HG02852 (cell line): ENCODE measurements at regions not wholly inside any gene's neighbourhood (a gene's known extent, or its start where the extent isn't known, plus 50 kb on each side); places are given as distances from the start of the nearest gene placed in this dataset.

Experiments
- ATAC-seq: cut with Tn5 transposase; IDR thresholded peaks from one replicate; pipeline ENCODE4 v1.9.1; 2021; ENCODE audit warnings: mild to moderate bottlenecking, moderate library complexity; ENCODE audit not compliant: unreplicated experiment

DNA sequence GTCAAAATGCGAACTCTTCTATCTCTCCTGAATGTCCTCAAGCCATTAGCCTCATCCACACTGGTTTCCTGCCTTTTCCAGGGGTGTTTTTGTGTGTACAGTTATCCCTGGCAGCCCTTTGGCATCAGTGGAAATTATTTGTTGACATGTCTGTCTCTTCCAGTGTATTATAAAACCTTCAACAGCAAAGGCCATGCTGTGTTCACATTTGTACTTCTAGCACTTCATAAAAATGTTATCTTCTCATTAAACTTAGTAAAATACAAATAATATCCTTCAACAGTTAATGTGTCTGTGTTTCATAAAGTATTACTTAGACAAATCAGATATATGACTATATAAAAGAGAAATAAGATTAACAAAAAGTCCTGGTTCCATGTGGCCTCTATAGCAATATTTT is 359.5 kb upstream of the ARGLU1 start:
- ATAC-seq, result no peak

GRCh38 chr13:106922384-106922783 is 354.4 kb upstream of the ARGLU1 start:
- no peak for ATAC-seq

DNA sequence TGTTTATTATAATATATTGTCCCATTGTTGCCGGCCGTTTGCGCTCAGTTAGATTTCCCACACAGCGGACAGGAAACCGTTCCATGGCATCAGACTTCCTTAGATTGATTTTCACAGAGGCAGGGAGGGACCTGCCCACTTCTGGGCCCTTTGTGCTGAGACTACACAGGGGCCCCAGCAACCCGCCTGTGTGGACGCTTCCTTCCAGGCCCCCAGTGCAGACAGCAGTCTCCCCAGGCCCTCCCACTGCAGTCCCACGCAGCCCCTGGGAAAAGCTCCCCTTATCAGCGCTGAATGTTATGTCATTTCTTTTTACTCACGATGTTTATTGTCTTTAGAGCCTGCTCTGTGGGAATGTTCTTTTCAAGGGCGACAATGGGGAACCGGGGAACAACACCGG is 351.7 kb upstream of the ARGLU1 start:
- no peak for ATAC-seq

GRCh38 chr13:106919133-106919532 is 351.2 kb upstream of the ARGLU1 start:
- ATAC-seq, result peak; percentile 52

- ATAC-seq, result no peak
Measured at GRCh38 chr13:106918557-106918860, 350.6 kb upstream of the ARGLU1 start.

DNA sequence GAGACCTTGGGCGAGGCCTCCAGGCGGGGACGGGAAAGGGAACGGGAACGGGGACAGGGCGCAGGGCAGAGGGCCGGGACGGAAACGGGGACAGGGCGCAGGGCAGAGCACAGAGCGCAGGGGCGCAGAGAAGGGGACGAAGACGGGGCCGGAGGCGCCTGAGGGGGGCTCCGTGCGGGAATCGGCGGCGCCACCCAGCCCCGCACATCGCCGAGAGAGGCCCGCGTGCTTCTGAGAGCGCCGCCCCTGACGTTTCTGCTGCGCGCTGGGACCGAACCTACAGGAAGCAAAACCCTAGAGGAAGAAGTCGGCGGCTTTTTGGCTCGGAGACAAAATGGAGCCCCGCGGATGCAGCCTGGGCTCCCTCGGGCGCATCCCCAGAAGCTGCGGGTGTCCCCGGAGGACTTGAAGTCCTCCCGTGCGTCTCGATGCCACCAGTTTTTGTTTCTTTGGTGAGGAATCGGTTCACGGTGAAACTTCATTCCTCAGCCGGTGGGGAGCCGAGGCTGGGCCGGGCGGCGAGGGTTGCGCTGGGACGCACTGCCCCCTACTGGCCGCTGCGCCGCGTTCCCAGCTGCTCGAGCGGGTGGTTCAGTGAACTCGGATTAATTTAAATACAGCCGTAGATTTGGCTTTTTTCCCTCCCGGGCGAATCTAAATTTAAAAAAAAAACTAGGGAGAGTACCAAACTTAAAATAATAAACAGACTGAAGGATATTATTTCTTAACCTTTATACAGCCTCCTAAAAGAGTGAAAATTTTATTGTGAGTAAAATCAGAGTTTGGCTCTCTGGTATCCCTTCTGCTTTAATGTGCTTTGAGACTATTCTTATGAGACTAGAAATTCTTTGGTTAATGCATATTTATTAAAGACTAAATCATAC is 350.0 kb upstream of the ARGLU1 start:
- ATAC-seq, result peak; percentile 89

DNA sequence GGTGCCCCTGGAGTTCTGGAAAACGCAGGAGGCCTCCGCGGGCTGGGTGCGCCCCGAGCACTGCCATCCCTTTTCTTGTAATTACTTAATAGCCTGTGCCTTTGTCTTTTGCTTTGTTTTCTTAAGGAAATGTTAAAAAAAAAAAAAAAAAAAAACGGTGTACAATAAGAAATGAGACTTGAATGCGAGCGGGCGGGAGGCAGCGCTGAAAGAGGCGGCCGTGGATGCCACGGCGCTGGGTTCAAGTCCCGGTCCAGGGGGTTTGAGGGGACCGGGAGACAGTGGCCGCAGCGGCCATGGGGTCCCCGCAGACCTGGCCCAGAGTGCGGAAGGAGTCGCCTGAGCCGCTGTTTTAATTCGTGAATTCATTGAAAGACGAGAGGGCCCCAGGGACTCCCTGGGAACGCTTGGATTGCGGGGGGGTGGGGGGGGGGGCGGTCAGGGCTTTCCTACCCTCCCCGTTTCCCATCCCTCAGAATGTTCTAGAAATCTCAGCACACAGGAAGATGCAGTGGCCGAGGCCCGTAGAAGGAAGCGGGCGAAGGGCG is 349.2 kb upstream of the ARGLU1 start:
- no peak for ATAC-seq

GRCh38 chr13:106916329-106916976 is 348.5 kb upstream of the ARGLU1 start:
- no peak for ATAC-seq

GRCh38 chr13:106915146-106915545 is 347.2 kb upstream of the ARGLU1 start:
- ATAC-seq, result no peak

GRCh38 chr13:106911627-106912026 is 343.7 kb upstream of the ARGLU1 start:
- no peak for ATAC-seq

DNA sequence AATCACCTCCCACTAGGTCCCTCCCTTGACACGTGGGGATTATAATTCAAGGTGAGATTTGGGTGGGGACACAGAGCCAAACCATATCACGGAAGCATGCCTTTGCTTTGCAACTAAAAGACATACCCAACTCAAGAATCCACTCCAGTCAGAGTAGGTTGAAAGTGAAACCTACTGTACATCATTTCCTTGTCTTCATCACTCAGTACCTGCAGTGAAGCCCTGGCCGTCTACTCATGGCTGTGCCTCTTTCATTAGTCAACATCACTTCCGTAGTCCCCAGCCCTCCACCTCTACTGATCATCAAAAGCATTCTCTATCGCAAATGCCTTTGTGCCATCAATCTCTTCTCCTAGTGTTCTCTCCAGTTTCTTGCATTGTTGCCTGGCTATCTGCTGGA is 343.1 kb upstream of the ARGLU1 start:
- no peak for ATAC-seq

DNA sequence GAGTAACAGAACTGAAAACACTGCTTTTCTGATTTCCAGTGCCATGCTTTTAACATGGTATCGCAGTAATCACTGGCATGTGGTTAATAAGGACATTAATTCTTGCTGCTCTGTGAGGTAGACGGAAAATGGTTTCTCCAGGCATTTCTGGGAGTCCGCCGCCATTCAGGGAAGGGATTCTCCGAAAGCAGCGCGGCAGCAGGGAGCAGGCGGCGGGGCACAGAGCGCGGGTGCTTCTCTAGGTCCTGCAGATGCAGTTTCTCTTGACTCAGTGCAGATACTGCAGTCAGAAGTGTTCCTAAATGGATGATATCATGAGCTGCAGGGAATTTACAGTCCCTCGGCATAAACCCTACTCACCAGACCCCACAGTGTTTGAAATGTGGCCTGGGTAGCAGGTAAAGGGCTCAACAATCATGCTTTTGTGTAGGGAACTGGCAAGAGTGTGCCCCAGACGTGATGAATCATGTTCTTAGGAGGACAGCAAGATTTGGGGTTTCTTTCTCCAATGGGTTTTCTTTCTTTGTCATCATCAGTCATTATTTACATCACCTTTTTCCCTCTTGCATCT is 338.6 kb upstream of the ARGLU1 start:
- ATAC-seq, result no peak

DNA sequence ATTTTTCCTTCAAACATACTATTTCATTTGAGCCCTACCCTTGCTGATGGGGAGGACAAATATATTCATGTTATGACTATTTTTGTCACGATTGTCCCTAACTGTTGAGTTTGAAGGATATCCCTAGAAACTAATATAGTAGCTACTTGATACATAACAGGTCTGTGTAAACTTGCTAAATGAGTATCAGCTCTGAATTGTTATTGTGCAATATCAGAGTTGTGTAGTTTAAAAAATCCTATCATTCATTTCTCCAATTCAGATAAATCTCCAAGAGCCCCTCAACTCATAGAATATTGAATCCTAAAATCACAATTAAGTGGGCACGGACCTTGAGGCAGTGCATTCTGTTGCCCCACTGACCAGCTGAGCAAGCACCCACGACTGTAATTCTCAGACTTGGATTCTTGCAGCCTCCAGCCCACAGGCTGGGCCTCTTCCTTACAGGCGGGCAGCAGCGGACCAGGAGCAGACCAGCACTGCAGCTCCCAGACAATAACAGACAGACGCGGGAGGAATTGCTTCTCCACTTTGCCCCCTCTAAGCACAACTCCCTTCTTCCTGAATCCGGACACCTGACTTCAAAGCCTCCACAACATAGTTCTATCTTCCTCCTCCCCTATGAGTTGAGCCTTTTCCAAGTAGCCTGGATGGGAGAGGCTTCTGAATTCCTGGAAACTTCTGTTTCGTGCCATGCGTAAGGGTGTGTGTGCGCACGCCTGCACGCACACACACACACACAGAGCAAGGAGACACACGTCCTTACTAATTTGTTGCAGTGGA is 337.6 kb upstream of the ARGLU1 start:
- no peak for ATAC-seq

DNA sequence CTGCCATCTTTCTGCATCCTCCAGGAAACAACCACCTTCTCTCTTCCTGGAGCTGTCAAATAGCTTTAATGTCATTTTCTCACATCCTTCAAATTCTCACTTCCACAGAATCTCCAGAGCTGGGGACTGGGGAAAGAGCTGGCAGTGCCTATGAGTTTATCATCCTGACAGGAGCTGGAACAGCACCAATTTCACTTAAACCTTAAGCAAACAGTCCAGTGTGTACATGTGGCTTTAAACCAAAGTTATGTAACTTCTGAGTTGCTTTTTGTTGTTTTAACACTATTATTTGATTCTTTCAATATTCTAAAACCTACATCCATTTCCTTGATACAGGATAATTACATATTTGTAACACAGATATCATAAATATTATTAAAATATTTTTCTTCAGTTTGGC is 331.5 kb upstream of the ARGLU1 start:
- ATAC-seq, result no peak

DNA sequence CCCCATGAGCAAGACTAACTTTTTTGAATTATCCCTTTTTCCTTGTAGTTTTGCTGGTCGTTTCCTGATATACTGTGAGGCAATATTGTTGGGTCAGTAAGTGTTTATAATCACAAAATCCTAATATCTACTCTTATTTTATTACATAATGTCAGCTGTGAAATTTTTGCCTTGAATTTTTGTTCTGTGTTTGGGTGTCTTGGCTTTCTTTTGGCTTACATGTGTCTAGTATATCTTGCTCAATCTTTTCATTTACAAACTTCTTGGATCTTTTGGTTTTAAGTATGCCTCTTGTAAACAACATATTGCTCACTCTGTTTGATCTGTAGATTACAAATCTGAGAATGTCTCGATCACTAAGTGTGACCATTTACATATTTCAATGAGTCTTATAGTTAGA is 330.3 kb upstream of the ARGLU1 start:
- ATAC-seq, result no peak

DNA sequence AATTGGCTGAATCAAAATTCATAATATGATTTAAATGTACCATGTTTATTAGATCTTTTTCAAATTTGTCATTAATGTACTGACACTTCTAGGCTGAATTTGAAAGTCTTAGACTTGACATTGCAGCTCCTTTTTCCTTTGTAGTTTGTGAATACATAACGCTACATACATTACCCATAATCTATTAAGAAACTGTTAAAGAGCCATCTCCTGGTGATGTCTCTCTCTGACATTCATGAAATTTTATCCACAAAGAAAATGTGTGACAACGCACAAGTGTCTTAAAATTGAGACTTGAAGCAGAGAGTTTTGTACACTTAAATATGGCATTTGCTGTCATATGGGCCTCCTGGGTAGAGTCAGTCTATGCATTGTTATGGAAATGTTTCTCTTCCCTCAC is 320.2 kb upstream of the ARGLU1 start:
- no peak for ATAC-seq

DNA sequence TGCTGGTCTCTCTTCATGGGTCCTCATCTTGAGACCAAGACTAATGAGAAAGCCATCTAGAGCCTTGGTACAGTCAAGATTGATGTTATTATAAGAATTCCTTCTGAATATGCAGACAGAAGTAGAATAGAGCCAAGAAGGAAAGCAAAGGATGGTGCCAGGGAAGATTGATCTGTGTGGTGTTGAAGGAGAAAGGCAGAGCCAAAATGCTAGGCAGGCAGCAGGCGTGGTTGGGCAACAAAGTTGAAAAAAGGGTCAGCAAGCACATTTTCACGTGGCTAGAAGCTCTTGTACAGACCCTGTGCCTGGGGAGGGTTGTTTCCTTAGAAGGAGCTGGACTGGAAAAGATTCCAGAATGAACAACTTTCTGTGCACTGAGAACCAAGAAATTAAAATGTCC is 319.7 kb upstream of the ARGLU1 start:
- no peak for ATAC-seq

- ATAC-seq, result no peak
Measured at GRCh38 chr13:106883976-106884375, 316.0 kb upstream of the ARGLU1 start.

GRCh38 chr13:106882246-106882645 is 314.3 kb upstream of the ARGLU1 start:
- ATAC-seq, result no peak

DNA sequence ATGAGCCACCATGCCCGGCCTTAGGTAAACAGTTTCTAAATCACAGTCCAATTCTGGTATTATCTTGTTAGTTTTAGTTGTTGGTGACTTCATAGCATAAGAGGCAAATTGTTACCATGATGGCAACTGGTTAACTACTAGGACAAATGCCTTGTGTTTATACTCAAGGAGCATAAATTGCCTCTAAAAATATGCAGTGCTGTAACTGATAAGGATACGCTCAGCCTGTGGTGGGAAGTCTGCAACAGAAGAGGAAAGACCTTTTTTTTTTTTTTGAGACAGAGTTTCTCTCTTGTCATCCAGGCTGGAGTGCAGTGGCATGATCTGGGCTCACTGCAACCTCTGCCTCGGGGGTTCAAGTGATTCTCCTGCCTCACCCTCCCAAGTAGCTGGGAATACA is 311.9 kb upstream of the ARGLU1 start:
- ATAC-seq, result no peak

GRCh38 chr13:106874323-106874722 is 306.4 kb upstream of the ARGLU1 start:
- no peak for ATAC-seq
